G401.6 (cell line): ENCODE measurements at regions not wholly inside any gene's neighbourhood (a gene's known extent, or its start where the extent isn't known, plus 50 kb on each side); places are given as distances from the start of the nearest gene placed in this dataset.

Experiments
- FAIRE-seq: peaks from 2 replicates; lab custom pipeline; 2012; peaks lifted over from hg19 to GRCh38; lab: Jason Lieb, UNC

DNA sequence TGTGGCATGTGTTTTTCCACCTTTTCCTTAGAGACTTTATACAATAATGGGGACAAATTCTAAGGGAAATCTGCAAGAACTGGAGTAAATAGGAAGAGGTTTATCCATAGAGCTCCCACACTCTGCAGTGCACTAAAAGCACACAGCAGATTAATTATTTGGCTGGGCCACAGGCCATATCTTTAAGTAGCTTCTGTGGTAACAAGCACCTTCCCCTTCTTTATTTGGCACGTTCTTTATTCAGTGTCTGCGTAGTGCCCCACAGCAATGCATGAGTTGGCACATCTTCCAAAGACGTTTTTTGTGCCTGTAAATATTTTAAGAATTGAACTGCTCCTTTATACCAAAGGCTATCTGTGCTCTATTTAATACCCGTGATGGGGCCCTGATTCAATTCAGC lies 104.9 kb upstream of the MBL2 start:
- no peak for FAIRE-seq

DNA sequence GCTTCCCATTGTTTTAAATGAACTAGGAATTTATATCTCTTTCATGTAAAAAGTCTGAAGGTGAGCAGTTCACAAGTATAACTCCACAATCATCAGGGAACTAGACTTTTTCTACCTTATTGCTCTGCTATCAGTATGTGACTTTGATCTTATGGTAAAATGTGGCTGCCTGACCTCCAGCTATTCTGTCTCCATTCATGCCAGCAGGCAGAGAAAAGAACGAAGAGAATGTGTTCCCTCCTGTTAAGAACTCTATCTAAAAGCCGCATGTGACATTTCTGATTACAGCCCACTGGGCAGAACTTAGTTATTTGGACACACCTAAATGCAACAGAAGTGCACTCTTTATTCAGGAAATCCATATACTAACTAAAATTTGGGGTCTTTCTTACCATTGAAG lies 102.8 kb upstream of the MBL2 start:
- no peak for FAIRE-seq

DNA sequence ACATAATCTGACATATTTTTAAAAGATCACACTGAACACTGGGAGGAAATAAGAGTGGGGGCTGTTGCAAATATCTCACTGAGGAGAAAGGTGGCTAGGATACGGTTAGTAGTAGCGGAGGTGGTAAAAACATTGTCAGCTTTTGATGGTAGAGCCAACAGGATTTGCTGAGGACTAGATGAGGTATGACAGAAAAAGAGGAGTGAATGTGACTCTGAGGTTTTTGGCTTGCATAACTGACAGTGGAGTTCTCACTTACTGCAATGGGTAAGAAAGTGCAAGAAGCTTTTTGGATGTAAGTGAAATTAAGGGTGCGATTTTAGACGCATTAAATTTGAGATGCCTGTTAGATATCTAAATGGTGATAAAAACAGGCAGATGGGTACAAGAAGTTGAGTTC lies 102.0 kb upstream of the MBL2 start:
- no peak for FAIRE-seq

DNA sequence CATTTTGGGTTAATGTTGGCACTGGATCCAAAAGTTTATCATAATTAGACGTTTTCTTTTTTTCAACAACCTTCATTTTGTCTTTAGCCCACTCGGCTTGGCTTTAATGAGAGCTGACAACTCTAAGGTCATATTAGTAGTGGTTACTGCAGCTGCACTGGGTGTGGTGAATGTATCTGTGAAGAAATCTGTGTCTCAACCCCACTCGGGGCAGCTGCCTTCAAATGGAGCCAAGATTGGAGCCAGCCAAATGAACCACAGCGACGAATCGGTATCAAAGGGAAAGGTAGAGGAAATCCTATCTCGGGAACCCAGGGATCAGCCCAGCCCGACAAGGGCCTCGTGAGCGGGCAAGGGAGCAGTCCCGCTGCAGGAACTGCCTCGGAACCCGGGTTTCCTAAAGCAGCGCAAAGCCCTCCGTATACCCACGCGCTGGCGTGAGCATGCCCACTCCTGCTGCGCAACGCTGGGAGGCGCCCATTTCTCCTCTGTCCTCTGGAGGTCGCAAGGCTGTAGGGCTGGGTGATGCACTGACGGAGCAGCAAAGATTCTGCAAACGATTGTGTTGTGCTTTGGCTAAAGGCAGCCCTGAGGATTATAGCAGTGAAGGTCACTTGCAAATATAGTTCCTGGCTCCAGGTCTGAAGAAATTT lies 98.7 kb upstream of the MBL2 start:
- no peak for FAIRE-seq

DNA sequence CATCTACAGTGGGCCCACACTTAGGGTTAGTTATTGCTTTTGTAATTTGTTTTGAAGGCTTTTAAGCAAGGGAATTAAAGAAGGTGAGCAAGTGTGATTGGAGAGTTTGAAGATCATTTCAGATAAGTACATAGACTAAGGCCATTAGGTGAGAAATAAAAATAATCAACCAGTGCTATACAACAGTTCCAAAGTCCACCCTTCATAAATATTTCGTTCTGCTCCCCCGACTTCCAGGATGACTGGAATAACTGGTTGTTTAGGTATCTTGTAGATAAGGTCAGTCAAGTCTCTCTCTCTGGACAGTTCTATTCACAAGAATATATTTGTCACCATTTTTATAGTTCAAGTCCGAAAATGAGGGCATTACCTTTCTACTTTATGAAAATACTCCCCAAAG lies 98.0 kb upstream of the MBL2 start:
- no peak for FAIRE-seq

DNA sequence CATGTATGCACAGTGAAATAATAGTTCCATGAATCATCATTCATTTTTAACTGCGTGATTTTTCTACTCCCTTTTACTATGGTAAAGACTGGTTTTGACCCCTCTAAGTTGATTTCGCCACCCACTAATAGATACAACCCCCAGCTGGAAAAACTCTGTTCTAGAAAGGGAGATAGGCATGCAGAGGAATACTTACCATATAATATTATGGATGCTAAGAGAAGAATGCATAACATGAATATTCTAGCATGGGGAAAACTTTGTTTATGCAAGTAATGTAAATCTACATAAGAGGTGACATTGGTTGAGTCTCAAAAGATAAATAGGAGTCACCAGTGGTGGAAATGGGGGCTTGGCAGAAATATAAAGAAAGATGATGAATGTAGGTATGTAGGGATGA lies 97.3 kb upstream of the MBL2 start:
- FAIRE-seq, result no peak

DNA sequence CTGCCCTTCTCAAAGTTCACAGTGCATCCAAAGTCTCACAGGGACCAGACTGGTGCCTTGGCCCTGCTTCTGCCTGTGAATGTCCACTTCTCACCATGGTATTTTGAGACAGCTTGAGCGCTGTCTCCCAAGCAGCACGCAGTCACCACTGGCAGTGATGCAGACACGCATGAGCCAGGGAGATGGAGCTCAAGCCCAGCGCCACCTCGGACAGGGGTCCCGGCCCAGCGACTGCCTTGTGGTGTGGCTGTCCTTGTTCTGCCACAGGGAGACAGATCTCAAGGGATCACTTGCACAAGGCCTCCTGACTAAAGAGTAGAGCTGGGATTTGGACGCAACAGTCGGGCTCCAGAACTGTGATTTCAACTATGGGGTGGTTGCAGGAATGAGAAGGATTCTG lies 92.6 kb upstream of the MBL2 start:
- FAIRE-seq, result no peak

DNA sequence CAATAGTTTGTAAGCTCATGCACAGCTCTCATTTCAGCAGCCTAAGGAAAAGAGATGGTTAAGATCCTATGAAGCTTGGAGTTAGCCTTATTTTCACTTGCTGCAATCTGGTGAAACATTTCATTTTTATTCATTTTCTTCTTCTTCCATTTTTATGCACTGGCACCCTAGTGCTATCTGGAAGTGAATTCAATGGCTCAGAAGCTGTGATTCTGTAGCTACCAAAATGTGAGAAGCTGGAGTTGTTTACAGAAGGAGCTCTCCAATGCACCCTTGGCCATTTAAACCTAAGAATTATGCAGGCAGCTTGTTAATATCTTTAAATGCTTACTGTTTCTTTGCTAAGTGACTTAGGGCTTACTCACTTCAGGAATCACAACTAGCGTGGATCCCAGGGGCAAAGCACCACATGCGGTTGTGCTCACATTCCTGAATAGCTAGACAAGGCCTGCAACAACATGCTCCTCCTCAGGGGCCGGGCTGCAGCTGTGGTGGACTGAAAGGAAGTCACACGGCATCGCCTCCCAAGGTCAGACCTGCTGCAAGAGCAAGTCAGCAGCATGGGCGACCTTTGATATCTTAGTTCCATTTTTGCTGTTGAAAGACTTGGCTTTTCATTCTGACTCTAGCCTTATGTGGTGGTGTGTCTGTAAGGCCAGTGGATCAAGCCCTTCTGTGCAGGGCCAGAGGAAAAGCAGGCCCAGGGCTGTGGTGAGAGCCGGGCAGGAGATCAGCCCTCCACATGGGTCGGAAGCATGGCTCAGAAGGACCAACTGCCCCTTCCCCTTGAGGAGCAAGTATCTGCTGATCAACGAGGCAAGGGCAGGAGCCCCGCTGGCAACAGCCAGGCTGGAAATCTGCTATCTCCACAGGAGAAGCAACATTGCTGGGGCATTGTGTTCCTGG lies 91.9 kb upstream of the MBL2 start:
- FAIRE-seq, result no peak

DNA sequence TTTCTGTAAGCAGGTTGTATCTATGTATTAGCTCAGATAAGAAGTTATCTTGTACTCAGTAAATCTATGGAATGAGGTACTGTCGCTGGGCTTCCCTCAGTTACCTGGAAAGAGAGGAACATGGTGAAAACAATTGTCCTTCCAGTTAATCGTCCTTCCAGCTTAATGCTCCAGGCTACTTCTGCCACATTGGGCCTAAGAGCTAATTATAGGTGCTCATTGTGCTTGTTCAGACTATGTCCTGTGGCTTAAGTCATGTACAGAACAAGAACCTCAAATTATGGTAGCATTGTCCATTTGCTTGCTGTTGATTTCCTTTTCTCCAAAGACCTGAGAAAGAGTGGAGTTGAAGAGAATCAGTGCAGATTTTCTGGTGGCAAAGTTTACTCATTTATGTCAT lies 86.1 kb upstream of the MBL2 start:
- no peak for FAIRE-seq

DNA sequence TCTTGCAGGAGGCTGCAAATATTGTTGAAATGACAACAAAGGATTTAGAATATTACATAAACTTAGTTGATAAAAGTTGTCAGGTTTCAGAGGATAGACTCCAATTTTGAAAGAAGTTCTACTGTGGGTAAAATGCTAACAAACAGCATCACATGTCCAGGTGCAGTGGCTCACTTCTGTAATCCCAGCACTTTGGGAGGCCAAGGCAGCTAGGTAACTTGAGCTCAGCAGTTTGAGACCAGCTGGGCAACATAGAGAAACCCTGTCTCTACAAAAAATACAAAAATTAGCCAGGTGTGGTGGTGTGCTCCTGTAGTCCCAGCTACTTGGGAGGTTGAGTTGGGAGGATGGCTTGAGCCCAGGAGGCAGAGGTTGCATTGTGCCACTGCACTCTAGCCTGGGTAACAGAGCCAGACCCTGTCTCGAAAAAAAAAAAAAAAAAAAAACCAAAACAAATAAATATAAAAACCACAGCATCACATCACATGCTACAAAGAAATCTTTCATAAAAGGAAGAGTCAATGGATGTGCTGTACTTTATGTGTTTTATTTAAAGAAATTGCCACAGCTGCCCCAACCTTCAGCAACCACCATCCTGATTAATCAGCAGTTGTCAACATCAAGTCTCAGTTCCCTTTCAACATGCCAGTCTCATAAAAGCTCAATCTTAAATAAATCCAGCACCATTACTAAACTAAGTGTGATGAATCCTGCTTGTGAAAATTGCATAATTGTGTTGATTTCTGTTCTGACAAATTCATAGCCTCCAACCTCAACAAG lies 83.2 kb upstream of the MBL2 start:
- FAIRE-seq, result no peak

DNA sequence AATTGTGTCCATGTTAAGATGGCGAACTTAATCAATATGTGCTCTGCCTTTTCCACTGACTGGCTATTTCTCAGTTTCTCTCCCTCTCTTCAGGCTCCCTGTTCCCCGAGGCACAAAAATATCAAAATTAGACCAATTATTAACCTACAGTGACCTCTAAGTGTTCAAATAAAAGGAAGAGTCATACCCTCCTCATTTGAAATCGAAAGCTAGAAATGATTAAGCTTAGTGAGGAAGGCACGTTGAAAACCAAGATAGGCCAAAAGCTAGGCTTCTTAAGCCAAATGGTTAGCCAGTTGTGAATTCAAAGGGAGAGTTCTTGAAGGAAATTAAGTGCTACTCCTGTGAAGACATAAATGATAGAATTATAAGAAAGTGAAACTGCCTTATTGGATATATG lies 81.1 kb upstream of the MBL2 start:
- FAIRE-seq, result no peak

DNA sequence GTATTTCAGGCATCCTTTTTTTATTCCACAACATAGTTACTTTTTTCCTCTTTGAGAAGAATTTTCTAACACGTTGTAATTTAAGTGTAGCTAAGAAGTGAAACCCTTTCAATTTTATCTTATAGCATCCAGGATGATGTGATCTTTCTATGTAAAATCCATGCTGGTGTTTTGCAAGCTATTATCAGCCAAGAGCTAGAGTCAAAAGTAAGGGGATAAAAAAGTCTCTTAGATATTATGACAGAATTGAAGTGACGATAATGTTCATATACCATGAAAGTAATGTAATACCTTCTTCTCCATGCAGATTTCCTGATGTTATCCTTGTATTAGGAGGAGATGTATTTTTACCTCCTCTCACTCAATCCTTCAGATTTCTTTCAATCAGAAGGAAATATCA lies 64.2 kb upstream of the MBL2 start:
- FAIRE-seq, result no peak
